ENCODE measurements at regions not wholly inside any gene's neighbourhood (a gene's known extent, or its start where the extent isn't known, plus 50 kb on each side); places are given as distances from the start of the nearest gene placed in this dataset.
"Not testable (repeated sequence)": the region's sequence is repeated elsewhere in the genome, so short reads cannot be mapped to it uniquely, and the experiment has no call there.

DNA sequence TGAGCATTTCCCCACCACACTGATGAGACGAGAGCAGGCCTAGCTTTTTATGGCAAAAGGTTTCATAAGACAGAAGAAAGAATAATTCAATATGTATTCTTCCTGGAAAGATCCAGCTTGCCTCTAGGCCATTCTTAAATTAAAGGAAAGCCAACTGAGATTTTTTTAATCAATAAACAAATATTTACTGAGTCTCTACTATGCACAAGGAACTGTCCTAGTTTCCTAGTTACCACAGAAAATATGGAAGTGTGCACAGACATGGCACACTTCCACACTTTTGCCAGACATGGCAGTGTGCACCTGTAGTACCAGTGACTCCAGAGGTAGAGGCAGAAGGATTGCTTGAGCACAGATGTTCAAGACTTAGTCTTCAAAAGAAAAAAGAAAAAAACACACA lies 281.0 kb downstream of the CETN3 start:
- no peak for DNase-seq

DNA sequence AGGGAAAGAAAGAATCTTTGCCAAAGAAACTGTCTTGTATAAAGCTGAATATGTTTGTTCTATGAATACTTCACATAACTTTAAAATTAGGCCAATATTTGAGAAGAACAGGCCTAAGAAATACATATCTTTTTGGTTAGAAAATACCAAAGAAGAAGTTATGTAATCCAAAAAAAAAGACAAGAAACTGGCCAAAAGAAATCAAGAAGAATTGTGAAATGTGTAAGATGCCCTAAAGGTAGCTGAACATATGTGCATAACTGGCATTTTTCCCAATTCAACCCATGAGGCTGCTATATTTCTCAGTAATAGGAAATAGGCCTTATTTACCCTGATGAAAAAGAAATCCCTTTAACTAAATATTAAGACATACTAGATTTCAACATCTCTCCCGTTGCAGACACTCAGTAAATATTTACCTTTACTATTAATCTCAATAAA lies 290.0 kb downstream of the CETN3 start:
- no peak for DNase-seq

- no peak for DNase-seq
Observed at GRCh38 chr5:90117005-90117404, 292.6 kb downstream of the CETN3 start.

DNA sequence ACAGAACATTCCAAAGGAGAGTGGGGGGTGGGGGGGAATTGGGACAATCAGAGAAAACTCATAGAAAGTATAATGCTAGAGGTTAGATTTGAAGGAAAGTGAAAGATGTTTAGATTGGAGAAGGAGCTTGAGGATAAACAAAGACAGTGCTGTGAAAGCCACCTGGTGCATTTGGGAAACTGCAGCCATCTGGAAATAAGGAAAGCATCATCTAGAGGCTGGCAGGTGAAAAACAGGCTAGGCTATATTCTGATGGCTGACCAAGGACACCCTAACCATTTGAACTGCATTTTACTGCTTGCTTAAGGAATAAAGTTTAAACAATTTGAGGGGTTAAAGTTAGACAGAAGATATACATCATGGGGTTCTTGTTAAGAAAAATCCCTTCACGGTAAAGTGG lies 296.4 kb downstream of the CETN3 start:
- no peak for DNase-seq

DNA sequence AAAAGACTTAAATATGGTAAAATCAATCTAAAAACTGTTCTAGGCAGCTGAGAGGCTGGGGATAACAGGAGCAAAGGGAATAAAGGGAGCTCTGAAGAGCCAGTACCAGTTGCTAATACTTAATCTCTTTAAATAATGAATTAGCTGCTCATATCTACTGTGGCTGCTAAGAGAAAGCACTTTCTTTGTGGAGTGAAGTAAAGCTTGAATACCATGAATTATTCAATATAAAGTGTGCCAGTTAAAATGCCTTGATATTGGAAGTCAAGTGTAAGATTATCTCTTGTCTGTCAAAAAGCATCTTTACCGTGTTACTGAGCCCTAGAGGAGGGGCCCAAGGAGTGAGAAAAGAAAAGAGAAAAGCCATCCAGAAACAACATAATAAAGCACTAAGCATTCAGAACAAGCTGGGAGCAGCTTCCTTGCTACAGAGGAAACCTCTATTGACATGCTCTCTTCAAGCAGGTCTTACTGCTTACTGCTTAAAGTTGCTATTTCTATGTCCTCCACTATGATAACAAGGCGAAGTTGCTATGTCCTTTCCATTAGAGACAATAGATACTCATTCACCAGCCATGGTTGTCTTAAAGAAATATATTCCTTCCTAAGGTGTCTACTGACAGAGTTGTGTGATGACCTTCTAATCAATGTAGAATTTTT lies 297.4 kb downstream of the CETN3 start:
- no peak for DNase-seq

GRCh38 chr5:90111364-90112032 lies 298.1 kb downstream of the CETN3 start:
- DNase-seq = no peak

- no peak for DNase-seq
Observed at GRCh38 chr5:90109285-90109684, 300.3 kb downstream of the CETN3 start.

DNA sequence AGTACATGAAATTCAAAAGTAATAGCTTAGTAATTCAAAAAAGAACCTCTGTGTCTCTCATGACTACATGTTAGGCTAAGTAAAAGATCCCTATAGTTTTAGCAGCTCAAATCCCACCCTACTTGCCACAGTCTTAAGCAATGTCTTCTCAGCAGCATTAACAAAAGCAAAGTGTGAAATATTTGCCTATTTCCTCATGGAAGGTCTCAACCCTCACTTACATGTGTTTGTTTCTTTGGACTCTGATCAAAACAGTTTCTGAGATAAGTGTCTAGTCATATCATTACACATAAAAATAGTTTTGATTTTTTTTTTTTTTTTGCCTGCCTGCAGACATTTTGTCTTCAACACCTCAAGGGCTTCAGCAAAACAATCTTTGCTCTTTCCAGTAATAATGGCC lies 310.5 kb downstream of the CETN3 start:
- DNase-seq = no peak

DNA sequence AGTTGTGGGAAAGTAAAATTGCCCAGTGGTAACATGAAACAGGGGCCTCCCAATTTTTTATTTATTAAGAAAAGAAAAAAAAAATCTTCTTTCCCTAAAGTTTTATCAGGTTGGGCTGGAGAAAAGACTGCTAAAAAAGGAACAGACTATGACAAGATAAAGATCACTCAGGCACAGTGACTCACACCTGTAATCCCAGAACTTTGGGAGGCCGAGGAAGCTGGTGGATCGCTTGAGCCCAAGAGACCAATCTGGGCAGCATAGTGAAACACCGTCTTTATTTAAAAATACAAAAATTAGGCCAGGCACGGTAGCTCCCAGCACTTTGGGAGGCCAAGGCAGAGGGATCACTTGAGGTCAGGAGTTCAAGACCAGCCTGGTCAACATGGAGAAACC lies 312.5 kb downstream of the CETN3 start:
- no peak for DNase-seq

GRCh38 chr5:90096415-90097081 lies 313.0 kb downstream of the CETN3 start:
- DNase-seq = no peak

DNA sequence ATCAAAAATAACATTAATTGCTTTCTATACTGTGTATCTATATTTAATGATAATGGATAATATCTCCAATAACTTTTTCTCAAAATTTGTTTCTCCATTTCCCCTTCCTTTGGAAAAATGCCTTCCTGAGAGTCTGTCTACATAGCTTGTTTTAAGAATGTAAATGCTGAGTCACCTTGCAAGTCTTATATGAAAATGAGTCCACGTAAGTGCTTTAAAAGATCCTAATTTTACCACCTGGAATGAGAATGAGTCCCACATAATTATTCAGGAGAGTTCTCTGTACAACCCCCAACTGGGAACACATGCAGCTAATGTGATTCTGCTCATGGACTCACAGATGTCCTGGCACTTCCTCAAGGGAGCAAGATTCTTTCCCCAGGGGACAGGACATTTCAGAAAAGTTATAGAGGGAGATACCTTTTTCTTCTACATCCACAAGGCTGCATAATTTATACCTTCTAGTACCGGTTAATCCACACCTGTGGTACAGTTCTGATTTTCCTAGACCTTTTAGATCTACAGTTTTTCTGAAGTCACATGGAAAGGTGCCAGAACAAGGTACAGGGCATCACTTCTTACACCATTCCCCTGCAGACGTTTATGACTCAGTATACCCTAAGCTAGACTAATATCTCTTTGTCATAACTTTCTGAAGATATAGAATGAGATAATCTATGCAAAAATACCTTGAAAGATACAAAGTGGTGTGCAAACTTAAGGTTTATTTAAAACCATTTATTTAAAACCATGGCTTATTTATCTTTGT lies 314.1 kb downstream of the CETN3 start:
- no peak for DNase-seq

DNA sequence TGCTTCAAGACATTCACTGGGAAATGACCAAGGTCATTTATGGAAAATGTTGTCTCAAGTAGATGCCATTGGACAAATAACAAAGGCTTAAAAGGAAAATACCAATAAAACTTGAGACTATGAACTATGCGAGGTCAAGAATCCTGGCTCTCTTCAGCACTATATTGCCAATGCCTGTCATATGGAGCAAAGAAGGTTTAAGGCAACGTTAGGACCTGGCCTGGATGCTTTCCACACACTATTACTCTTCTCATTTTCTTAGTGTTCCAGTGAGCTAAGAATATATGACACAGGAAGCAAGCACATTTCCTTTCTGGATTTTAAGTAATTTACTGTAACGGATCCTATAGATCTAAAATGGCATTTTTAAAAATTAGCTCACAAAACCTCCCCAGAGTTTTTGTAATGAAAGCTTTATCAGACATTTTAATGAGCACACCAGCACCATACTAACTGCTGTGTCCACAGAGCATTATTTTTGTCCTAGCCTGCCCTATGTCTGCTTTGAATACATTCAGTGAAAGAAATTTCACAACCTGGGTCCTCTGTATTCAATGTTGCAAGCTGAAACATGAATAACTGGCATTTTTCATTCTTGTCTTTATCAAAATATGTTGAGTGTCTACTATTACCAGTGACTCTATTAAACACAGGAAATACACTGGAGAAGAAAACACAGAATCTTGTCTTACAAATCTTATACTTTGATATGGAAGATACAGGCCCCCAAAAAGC lies 315.6 kb downstream of the CETN3 start:
- no peak for DNase-seq

- no peak for DNase-seq
Observed at GRCh38 chr5:90092734-90093133, 316.8 kb downstream of the CETN3 start.

DNA sequence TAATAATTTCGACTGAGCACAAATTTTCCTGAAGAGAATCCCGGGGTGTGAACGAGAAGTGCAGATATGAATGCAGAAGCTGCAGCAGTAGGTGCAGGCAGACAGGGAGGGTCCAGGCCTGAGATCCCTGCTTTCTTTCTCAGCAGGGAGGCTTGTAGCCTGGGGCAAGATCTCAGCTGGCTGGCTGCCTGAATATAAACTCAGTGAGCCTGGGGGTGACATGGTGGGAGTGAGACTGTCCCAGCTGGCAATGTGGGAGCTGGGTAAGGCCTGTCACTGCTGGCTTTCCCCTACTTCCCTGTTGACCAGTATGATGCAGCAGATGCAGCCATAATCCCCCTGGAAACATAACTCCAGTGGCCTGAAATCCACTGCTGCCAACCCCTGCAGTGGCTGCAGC lies 325.2 kb downstream of the CETN3 start:
- DNase-seq = no peak

- not testable (repeated sequence) for DNase-seq
Observed at GRCh38 chr5:90073026-90073570, 336.5 kb downstream of the CETN3 start.

DNA sequence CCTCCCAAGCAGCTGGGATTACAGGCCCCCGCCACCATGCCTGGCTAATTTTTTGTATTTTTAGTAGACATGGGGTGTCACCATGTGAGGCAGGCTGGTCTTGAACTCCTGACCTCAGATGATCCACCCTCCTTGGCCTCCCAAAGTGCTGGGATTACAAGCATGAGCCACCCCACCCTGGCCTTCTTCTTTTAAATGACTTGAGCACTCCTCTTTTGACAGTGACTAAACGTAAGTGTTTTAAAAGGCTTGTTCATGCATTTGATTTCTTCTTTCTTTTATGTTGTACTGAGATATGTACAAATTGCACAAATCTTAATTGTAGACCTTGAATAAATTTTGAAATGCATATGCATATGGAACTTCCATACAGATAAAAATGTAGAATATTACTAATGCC lies 337.9 kb downstream of the CETN3 start:
- no peak for DNase-seq

- DNase-seq = no peak
Observed at GRCh38 chr5:90071066-90071465, 338.5 kb downstream of the CETN3 start.

DNA sequence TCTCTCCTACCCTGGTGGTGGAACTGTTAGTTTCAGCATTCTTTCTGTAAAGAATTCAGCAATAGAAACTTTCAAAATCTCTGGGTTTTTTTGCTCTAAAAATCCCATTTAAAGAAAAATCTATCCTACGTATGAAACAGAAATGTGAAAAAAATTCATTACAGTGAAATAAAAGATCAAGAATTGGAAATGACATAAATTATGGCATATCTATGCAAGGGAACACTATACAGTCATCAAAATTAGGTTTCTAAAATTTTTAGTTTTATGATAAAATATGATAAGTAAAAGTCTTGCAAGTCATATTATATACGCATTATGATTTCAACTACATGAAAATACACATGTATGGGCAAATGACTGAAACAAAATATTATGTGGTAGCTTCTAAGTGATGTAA lies 342.6 kb downstream of the CETN3 start:
- no peak for DNase-seq

DNA sequence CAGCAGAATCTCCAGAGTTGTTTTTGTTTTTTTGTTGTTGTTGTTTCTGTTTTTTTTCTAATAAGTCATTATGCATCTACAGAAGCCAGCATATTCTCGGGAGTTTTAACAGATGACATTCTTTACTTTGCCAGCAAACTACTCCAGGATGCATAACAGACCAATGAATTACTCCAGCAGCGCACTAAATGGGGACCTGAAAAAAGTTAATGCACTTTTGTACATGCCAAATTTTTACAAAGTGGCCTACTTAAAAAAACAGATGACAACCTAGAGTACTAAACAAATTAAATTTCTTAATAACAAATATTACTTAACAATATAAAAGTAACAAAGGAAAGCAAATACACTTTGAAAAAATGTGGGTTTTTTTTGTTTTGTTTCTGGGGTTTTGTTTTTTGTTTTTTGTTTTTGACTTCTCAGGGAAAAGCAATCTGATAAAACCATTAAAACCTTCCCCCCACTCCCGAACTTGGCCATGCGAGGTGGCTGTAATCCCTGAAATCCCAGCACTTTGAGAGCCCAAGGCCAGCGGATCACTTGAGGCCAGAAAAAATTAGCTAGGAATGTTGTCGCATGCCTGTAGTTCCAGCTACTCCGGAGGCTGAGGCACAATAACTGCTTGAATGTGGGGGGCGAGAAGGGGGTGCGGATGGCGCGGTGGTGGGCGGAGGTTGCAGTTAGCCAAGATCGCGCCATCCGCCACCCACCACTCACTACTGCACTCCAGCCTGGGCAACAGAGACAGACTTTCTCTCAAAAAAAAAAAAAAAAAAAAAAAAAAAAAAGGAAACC lies 352.4 kb downstream of the CETN3 start:
- no peak for DNase-seq

DNA sequence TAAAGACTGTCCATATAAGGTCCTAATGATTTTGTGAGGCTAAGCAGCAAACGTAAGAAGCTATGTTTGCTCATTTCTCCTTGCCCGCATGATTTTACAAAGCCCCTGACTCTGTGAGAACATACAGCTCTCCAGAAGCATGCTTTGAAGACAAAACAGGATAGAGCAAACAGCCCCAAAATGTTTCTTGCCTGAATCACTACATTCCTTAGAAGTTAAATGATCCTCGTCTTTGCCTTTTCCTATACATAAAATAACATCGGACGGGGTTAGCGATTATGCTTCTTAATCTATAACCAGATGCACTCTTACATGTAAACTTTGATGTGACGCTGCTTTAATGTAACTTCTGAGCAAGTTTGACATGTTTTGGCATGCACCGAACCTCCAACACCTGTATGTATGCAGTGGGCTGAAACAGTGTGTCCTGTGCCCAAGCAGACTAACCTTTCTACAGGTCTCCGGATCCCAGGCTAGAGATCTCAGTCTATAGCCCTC lies 353.7 kb downstream of the CETN3 start:
- no peak for DNase-seq

GRCh38 chr5:90054612-90055011 lies 354.9 kb downstream of the CETN3 start:
- DNase-seq = no peak
